Left kidney (tissue), 1 donor: ENCODE measurements at regions not wholly inside any gene's neighbourhood (a gene's known extent, or its start where the extent isn't known, plus 50 kb on each side); places are given as distances from the start of the nearest gene placed in this dataset.

Source experiments
- DNase-seq: peaks from one replicate; pipeline ENCODE4 v3.0.0-alpha.2; 2013

- no peak for DNase-seq
Observed at GRCh38 chr11:116073854-116074837, 569.9 kb upstream of the CADM1 start.

- DNase-seq: no peak
Observed at GRCh38 chr11:116072601-116073410, 568.6 kb upstream of the CADM1 start.

GRCh38 chr11:116072133-116072532 lies 567.9 kb upstream of the CADM1 start:
- no peak for DNase-seq

GRCh38 chr11:116071241-116071640 lies 567.0 kb upstream of the CADM1 start:
- DNase-seq: no peak

- DNase-seq: no peak
Observed at GRCh38 chr11:116070520-116070919, 566.3 kb upstream of the CADM1 start.

- no peak for DNase-seq
Observed at GRCh38 chr11:116066777-116067176, 562.6 kb upstream of the CADM1 start.

GRCh38 chr11:116065986-116066385 lies 561.8 kb upstream of the CADM1 start:
- no peak for DNase-seq

- DNase-seq: no peak
Observed at GRCh38 chr11:116065191-116065895, 561.1 kb upstream of the CADM1 start.

- DNase-seq: peak; percentile 67
Observed at GRCh38 chr11:116062490-116063171, 558.4 kb upstream of the CADM1 start.

- DNase-seq: no peak
Observed at GRCh38 chr11:116062129-116062489, 557.9 kb upstream of the CADM1 start.

- DNase-seq: no peak
Observed at GRCh38 chr11:116061322-116061721, 557.1 kb upstream of the CADM1 start.

- DNase-seq: no peak
Observed at GRCh38 chr11:116059919-116060318, 555.7 kb upstream of the CADM1 start.

- DNase-seq: no peak
Observed at GRCh38 chr11:116057000-116057399, 552.8 kb upstream of the CADM1 start.

- no peak for DNase-seq
Observed at GRCh38 chr11:116055064-116055463, 550.8 kb upstream of the CADM1 start.

- DNase-seq: no peak
Observed at GRCh38 chr11:116053548-116053919, 549.3 kb upstream of the CADM1 start.

GRCh38 chr11:116052603-116053547 lies 548.7 kb upstream of the CADM1 start:
- no peak for DNase-seq

GRCh38 chr11:116051494-116051893 lies 547.3 kb upstream of the CADM1 start:
- no peak for DNase-seq

- DNase-seq: no peak
Observed at GRCh38 chr11:116049383-116049782, 545.2 kb upstream of the CADM1 start.

GRCh38 chr11:116046127-116046526 lies 541.9 kb upstream of the CADM1 start:
- no peak for DNase-seq

- DNase-seq: no peak
Observed at GRCh38 chr11:116044941-116045340, 540.7 kb upstream of the CADM1 start.

- no peak for DNase-seq
Observed at GRCh38 chr11:116044520-116044919, 540.3 kb upstream of the CADM1 start.
